Mesenchymal stem cell (in vitro differentiated cells and primary cell): ENCODE measurements at regions not wholly inside any gene's neighbourhood (a gene's known extent, or its start where the extent isn't known, plus 50 kb on each side); places are given as distances from the start of the nearest gene placed in this dataset.

ENCODE experiments used
- DNase-seq: peaks from one replicate; pipeline ENCODE4 v3.0.0-alpha.2; 2013
- H2AFZ ChIP-seq: one replicate; pipeline ENCODE4 v1.6.1; 2013; ENCODE audit warnings: low read depth, mild to moderate bottlenecking, control low read depth, inconsistent platforms, low read length, moderate library complexity
- H2AK5ac ChIP-seq: 2 replicates; pipeline ENCODE4 v1.6.1; 2013; ENCODE audit warnings: low read length, moderate library complexity, mild to moderate bottlenecking, inconsistent platforms; ENCODE audit not compliant: severe bottlenecking
- H2BK120ac ChIP-seq: one replicate; pipeline ENCODE4 v1.6.1; 2013; ENCODE audit warnings: low read depth, mild to moderate bottlenecking, inconsistent platforms, low read length, moderate library complexity
- H2BK12ac ChIP-seq, 2 experiments: one replicate each; pipeline ENCODE4 v1.6.1; 2013; ENCODE audit warnings: inconsistent platforms in 2 of 2, low read length in 2 of 2, mild to moderate bottlenecking in 2 of 2, moderate library complexity in 2 of 2, control low read depth in 1 of 2
- H2BK15ac ChIP-seq: one replicate; pipeline ENCODE4 v1.6.1; 2013; ENCODE audit warnings: mild to moderate bottlenecking, low read depth, inconsistent platforms; ENCODE audit not compliant: poor library complexity, severe bottlenecking
- H2BK5ac ChIP-seq: 2 replicates; pipeline ENCODE4 v1.6.1; 2013; ENCODE audit warnings: low read depth, mild to moderate bottlenecking, low read length, control low read depth, inconsistent platforms; ENCODE audit not compliant: poor library complexity, severe bottlenecking
- H3K14ac ChIP-seq, 2 experiments: one replicate each; pipeline ENCODE4 v1.6.1; 2013; ENCODE audit warnings: inconsistent platforms in 2 of 2, low read length in 2 of 2, control low read depth in 1 of 2, mild to moderate bottlenecking in 1 of 2, moderate library complexity in 1 of 2
- H3K18ac ChIP-seq, 2 experiments: one replicate each; pipeline ENCODE4 v1.6.1; 2013; ENCODE audit warnings: inconsistent platforms in 2 of 2, low read length in 2 of 2, control low read depth in 1 of 2, low read depth in 1 of 2, mild to moderate bottlenecking in 1 of 2
- H3K23ac ChIP-seq, 2 experiments: one replicate each; pipeline ENCODE4 v1.6.1; 2013; ENCODE audit warnings: inconsistent platforms in 2 of 2, low read length in 2 of 2, mild to moderate bottlenecking in 2 of 2, moderate library complexity in 2 of 2, control low read depth in 1 of 2
- H3K27ac ChIP-seq: 2 replicates; pipeline ENCODE4 v1.5.1; 2013; ENCODE audit warnings: mild to moderate bottlenecking, moderate library complexity, low read length, control low read depth, inconsistent platforms; ENCODE audit not compliant: poor library complexity, severe bottlenecking
- H3K27me3 ChIP-seq, 2 experiments: 2 replicates each; pipeline versions ENCODE4 v1.6.1 to v1.7.0; 2013; ENCODE audit warnings: low read length in 2 of 2, mild to moderate bottlenecking in 2 of 2, moderate library complexity in 2 of 2, control low read depth in 1 of 2, inconsistent platforms in 1 of 2; ENCODE audit not compliant: control insufficient read depth in 1 of 2, insufficient read depth in 1 of 2
- H3K36me3 ChIP-seq, 2 experiments: 2 replicates each; pipeline versions ENCODE4 v1.6.1 to v1.7.0; 2013; ENCODE audit warnings: low read length in 2 of 2, control low read depth in 1 of 2, inconsistent platforms in 1 of 2, low read depth in 1 of 2, mild to moderate bottlenecking in 1 of 2; ENCODE audit not compliant: insufficient read depth in 2 of 2, control insufficient read depth in 1 of 2
- H3K4ac ChIP-seq, 2 experiments: one replicate each; pipeline ENCODE4 v1.6.1; 2013; ENCODE audit warnings: inconsistent platforms in 2 of 2, low read length in 2 of 2, mild to moderate bottlenecking in 2 of 2, moderate library complexity in 2 of 2, control low read depth in 1 of 2, low read depth in 1 of 2
- H3K4me1 ChIP-seq: 2 replicates; pipeline ENCODE4 v1.6.1; 2013; ENCODE audit warnings: low read depth, low read length, control low read depth; ENCODE audit not compliant: control insufficient read depth, insufficient read depth
- H3K4me2 ChIP-seq: 2 replicates; pipeline ENCODE4 v1.6.1; 2013; ENCODE audit warnings: low read length, mild to moderate bottlenecking, inconsistent platforms; ENCODE audit not compliant: poor library complexity, severe bottlenecking
- H3K4me3 ChIP-seq, 2 experiments: 2 replicates each; pipeline versions ENCODE4 v1.5.1 to v1.7.0; 2013; ENCODE audit warnings: low read length in 2 of 2, mild to moderate bottlenecking in 2 of 2, control low read depth in 1 of 2, low read depth in 1 of 2; ENCODE audit not compliant: insufficient read depth in 1 of 2
- H3K79me1 ChIP-seq: replicated peaks from 2 replicates; pipeline ENCODE4 v1.6.1; 2013; ENCODE audit warnings: mild to moderate bottlenecking, control low read depth, low read length, inconsistent platforms; ENCODE audit not compliant: poor library complexity, severe bottlenecking
- H3K9ac ChIP-seq: 2 replicates; pipeline ENCODE4 v1.7.0; 2013; ENCODE audit warnings: mild to moderate bottlenecking, low read length, moderate library complexity
- H3K9me3 ChIP-seq: 2 replicates; pipeline ENCODE4 v1.7.0; 2013; ENCODE audit warnings: mild to moderate bottlenecking, low read length; ENCODE audit not compliant: control insufficient read depth
- H4K8ac ChIP-seq: one replicate; pipeline ENCODE4 v1.6.1; 2013; ENCODE audit warnings: inconsistent platforms, mild to moderate bottlenecking, low read length, moderate library complexity
- H4K91ac ChIP-seq: one replicate; pipeline ENCODE4 v1.6.1; 2013; ENCODE audit warnings: mild to moderate bottlenecking, low read length, inconsistent platforms
- WGBS: methylation state at CpG from one replicate; pipeline ENCODE4 v1.1.7; 2013; ENCODE audit warnings: mixed read lengths; 5-methylcytosine and 5-hydroxymethylcytosine counted together

GRCh38 chr13:99027661-99028425, 50.0 kb upstream of the DOCK9 start:
- Histone ChIP-seq H3K9ac (no peak overlapping the region), H4K91ac (no peak overlapping the region), H2BK15ac (peak overlapping the region; percentile 12), H3K4me3 (no peak overlapping the region), H3K36me3 (no peaks in the 10 kb centered on the region), H2BK12ac (no peak overlapping the region), H4K8ac (no peak overlapping the region), H3K27ac (no peak overlapping the region), H3K9me3 (peaks cover 3% of the 10 kb centered on the region), H3K4ac (no peak overlapping the region), H3K23ac (no peak overlapping the region), H2BK5ac (no peak overlapping the region), H2AFZ (no peak overlapping the region), H3K27me3 (no peaks in the 10 kb centered on the region), H3K79me1 (peaks cover 5% of the 10 kb centered on the region), H2BK120ac (no peak overlapping the region), H3K14ac (no peak overlapping the region), H2AK5ac (no peak overlapping the region), H3K18ac (no peak overlapping the region), H3K4me1 (no peaks in the 10 kb centered on the region), H3K4me2 (no peak overlapping the region)
- WGBS: 86% methylated on average over 4 of the region's 5 CpGs
- DNase-seq: no peak

- no peaks in the 10 kb centered on the region for H3K27me3 ChIP-seq
- H3K27ac ChIP-seq: no peak overlapping the region
- no peak overlapping the region for H4K91ac ChIP-seq
- no peak overlapping the region for H3K4ac ChIP-seq
- no peak overlapping the region for H3K4me2 ChIP-seq
- H3K4me1 ChIP-seq: peaks cover 3% of the 10 kb centered on the region
- DNase-seq: no peak
- H3K79me1 ChIP-seq: peaks cover 5% of the 10 kb centered on the region
- no peak overlapping the region for H2BK15ac ChIP-seq
- H2AFZ ChIP-seq: no peak overlapping the region
- no peak overlapping the region for H4K8ac ChIP-seq
- H2AK5ac ChIP-seq: no peak overlapping the region
- no peak overlapping the region for H3K23ac ChIP-seq
- H3K36me3 ChIP-seq: no peaks in the 10 kb centered on the region
- no peak overlapping the region for H3K4me3 ChIP-seq
- H2BK5ac ChIP-seq: no peak overlapping the region
- no peak overlapping the region for H3K18ac ChIP-seq
- no peak overlapping the region for H3K9ac ChIP-seq
- peaks cover 3% of the 10 kb centered on the region for H3K9me3 ChIP-seq
- H2BK120ac ChIP-seq: no peak overlapping the region
- H2BK12ac ChIP-seq: no peak overlapping the region
- H3K14ac ChIP-seq: no peak overlapping the region
Observed at GRCh38 chr13:99028890-99029289, 51.0 kb upstream of the DOCK9 start.

- H2BK15ac ChIP-seq: no peak overlapping the region
Observed at GRCh38 chr13:99029576-99029975, 51.7 kb upstream of the DOCK9 start.

GRCh38 chr13:99030326-99030725, 52.5 kb upstream of the DOCK9 start:
- Histone ChIP-seq H2AFZ (no peak overlapping the region), H3K14ac (no peak overlapping the region), H2BK5ac (no peak overlapping the region), H3K4me1 (peaks cover 5% of the 10 kb centered on the region), H3K23ac (no peak overlapping the region), H3K27me3 (no peaks in the 10 kb centered on the region), H3K4me2 (no peak overlapping the region), H2AK5ac (no peak overlapping the region), H4K91ac (no peak overlapping the region), H3K9ac (no peak overlapping the region), H2BK15ac (no peak overlapping the region), H3K36me3 (no peaks in the 10 kb centered on the region), H3K9me3 (peaks cover 3% of the 10 kb centered on the region), H4K8ac (no peak overlapping the region), H3K79me1 (peaks cover 5% of the 10 kb centered on the region), H2BK12ac (no peak overlapping the region), H3K4me3 (no peak overlapping the region), H3K4ac (no peak overlapping the region), H2BK120ac (no peak overlapping the region), H3K18ac (no peak overlapping the region), H3K27ac (no peak overlapping the region)
- no peak for DNase-seq

More at GRCh38 chr13:99029576-99029975, 51.7 kb upstream of the DOCK9 start:
- no peak overlapping the region for H3K9ac ChIP-seq
- H2BK5ac ChIP-seq: no peak overlapping the region
- no peak overlapping the region for H2BK12ac ChIP-seq
- H3K4me1 ChIP-seq: peaks cover 3% of the 10 kb centered on the region
- no peak overlapping the region for H3K4me3 ChIP-seq
- no peak overlapping the region for H3K4me2 ChIP-seq
- H3K23ac ChIP-seq: no peak overlapping the region
- no peak for DNase-seq
- no peak overlapping the region for H3K27ac ChIP-seq
- no peak overlapping the region for H3K18ac ChIP-seq
- no peak overlapping the region for H4K91ac ChIP-seq
- H2BK120ac ChIP-seq: no peak overlapping the region
- peaks cover 3% of the 10 kb centered on the region for H3K9me3 ChIP-seq
- no peaks in the 10 kb centered on the region for H3K36me3 ChIP-seq
- H3K79me1 ChIP-seq: peaks cover 5% of the 10 kb centered on the region
- no peak overlapping the region for H2AFZ ChIP-seq
- H3K4ac ChIP-seq: no peak overlapping the region
- no peak overlapping the region for H3K14ac ChIP-seq
- no peak overlapping the region for H2AK5ac ChIP-seq
- no peak overlapping the region for H4K8ac ChIP-seq
- H3K27me3 ChIP-seq: no peaks in the 10 kb centered on the region
